GM12892 (cell line): ENCODE measurements at regions not wholly inside any gene's neighbourhood (a gene's known extent, or its start where the extent isn't known, plus 50 kb on each side); places are given as distances from the start of the nearest gene placed in this dataset.

Experiments
- DNase-seq: peaks from one replicate; pipeline ENCODE4 v3.0.0; 2011; ENCODE audit not compliant: insufficient read length
- FAIRE-seq: peaks from 2 replicates; lab custom pipeline; 2011; peaks lifted over from hg19 to GRCh38; lab: Jason Lieb, UNC
- POLR2A ChIP-seq: IDR thresholded peaks from 2 replicates; pipeline ENCODE4 v1.6.1; 2011; ENCODE audit warnings: low read depth, low read length, control low read depth
- POLR2AphosphoS5 ChIP-seq: IDR thresholded peaks from 2 replicates; pipeline ENCODE4 v1.6.1; 2011; ENCODE audit warnings: low read depth, low read length, control low read depth
- TAF1 ChIP-seq: IDR thresholded peaks from 2 replicates; pipeline ENCODE4 v1.6.1; 2011; ENCODE audit warnings: low read depth, mild to moderate bottlenecking, control low read depth, low read length, borderline replicate concordance

DNA sequence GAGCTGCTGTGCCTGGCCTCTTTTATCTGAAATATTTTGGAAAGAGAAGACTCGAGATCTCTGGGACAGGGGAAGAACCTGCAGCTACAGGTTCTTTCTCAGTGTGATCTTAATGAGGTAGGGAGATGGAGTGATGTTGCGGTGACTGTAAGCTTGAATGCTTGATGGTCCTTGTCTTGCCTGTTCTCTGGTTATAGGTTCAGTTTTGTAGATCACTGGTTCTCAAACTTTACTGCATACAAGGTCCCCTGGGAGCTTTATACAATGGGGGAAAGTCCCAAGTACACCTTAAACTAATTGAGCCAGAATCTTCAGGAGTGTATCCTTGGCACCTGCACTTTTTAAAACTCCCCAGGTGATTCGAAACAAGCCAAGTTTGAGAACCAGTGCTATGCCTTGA is 136.7 kb upstream of the CXCR4 start:
- TF ChIP-seq POLR2AphosphoS5 (no peak), TAF1 (no peak), POLR2A (no peak)
- peak; percentile 64 for FAIRE-seq
- no peak for DNase-seq

GRCh38 chr2:136253288-136254004 is 135.5 kb upstream of the CXCR4 start:
- DNase-seq (no peak), FAIRE-seq (peak; percentile 65)
- TF ChIP-seq POLR2A (no peak), POLR2AphosphoS5 (no peak), TAF1 (no peak)

GRCh38 chr2:136251885-136252585 is 134.1 kb upstream of the CXCR4 start:
- FAIRE-seq, result peak; percentile 44

GRCh38 chr2:136251197-136251884 is 133.4 kb upstream of the CXCR4 start:
- TF ChIP-seq POLR2A (no peak), POLR2AphosphoS5 (no peak), TAF1 (no peak)
- peak; percentile 33 for FAIRE-seq
- DNase-seq, result no peak

More at GRCh38 chr2:136251885-136252585, 134.1 kb upstream of the CXCR4 start:
- TF ChIP-seq POLR2A (no peak), TAF1 (no peak), POLR2AphosphoS5 (no peak)
- no peak for DNase-seq

- FAIRE-seq (no peak), DNase-seq (no peak)
- TF ChIP-seq TAF1 (no peak), POLR2AphosphoS5 (no peak), POLR2A (no peak)
These were observed 132.2 kb upstream of the CXCR4 start for GRCh38 chr2:136250131-136250530.

DNA sequence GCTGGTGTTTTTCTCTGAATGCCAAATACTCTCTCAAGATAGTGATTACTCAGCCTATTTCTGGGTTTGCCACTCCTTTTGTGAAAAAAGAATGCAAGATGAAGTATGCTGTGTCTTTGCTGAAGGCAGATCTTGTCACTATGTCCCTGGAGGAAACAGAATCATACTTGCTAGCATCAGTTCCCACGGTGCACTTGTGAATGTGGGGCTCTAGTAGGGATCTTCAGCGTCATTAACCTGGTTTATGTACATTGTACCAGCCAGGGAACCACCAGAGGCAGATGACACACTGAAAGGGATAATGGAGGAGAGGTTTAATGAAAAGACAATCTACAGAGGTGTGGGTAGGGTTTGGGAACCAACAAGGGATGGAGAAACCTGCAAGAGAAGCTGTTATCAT is 131.0 kb upstream of the CXCR4 start:
- peak; percentile 46 for FAIRE-seq
- no peak for DNase-seq
- TF ChIP-seq POLR2AphosphoS5 (no peak), TAF1 (no peak)

DNA sequence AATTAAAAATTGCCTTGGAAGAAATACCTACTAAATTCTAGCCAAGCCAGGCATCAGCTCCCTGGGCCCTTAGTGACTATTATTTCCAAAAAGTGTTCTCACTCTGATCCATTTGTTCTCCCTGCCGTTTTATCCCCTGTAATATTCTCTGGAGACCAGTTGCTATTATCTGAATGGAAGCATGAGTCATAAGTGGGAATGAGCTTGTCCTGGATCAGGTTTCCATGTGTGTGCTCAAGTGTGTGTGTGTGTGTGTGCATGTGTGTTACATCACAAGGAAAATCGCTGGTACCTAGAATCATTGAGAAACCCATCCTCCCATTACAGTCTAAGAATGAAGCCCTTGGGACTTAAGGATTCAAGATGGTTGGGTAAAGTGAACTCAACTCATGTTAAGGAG is 130.3 kb upstream of the CXCR4 start:
- FAIRE-seq, result no peak
- DNase-seq, result no peak
- TF ChIP-seq POLR2AphosphoS5, result no peak
- TF ChIP-seq TAF1, result no peak
- TF ChIP-seq POLR2A, result no peak

GRCh38 chr2:136247204-136247950 is 129.4 kb upstream of the CXCR4 start:
- FAIRE-seq, result no peak

GRCh38 chr2:136246086-136246669 is 128.2 kb upstream of the CXCR4 start:
- DNase-seq (peak; percentile 34), FAIRE-seq (no peak)
- TF ChIP-seq POLR2AphosphoS5, result no peak
- TF ChIP-seq TAF1, result no peak
- no peak for TF ChIP-seq POLR2A

More at GRCh38 chr2:136247204-136247950, 129.4 kb upstream of the CXCR4 start:
- TF ChIP-seq TAF1 (no peak), POLR2AphosphoS5 (no peak), POLR2A (no peak)
- DNase-seq, result no peak

GRCh38 chr2:136245211-136245610 is 127.3 kb upstream of the CXCR4 start:
- TF ChIP-seq POLR2A (no peak), TAF1 (no peak), POLR2AphosphoS5 (no peak)
- no peak for DNase-seq
- FAIRE-seq, result no peak
